Activated CD4-positive, alpha-beta T cell treated with anti-CD3 and anti-CD28 coated beads, Interleukin-2, amount 10 ng/mL, durations not matched to agents 7 days and 5 days (primary cell): ENCODE measurements at regions not wholly inside any gene's neighbourhood (a gene's known extent, or its start where the extent isn't known, plus 50 kb on each side); places are given as distances from the start of the nearest gene placed in this dataset.
"Not testable (repeated sequence)": the region's sequence is repeated elsewhere in the genome, so short reads cannot be mapped to it uniquely, and the experiment has no call there.

Source experiments
- CTCF ChIA-PET: fragments of 350-600 bp; sonication (Branson Sonifier 250); formaldehyde crosslinking; loops from one replicate; lab custom pipeline; 2021; ENCODE audit warnings: antibody characterized with exemption; lab: Charles Lee
- POLR2A ChIA-PET: fragments of 350-600 bp; sonication (Branson Sonifier 250); formaldehyde crosslinking; loops from one replicate; lab custom pipeline; 2021; ENCODE audit warnings: antibody characterized with exemption; lab: Charles Lee
- DNase-seq: peaks from one replicate; pipeline ENCODE4 v3.0.0-alpha.2; 2020
- H3K27ac Mint-ChIP-seq: one replicate; pipeline ENCODE4 v1.8.0; 2021; ENCODE audit warnings: mild to moderate bottlenecking, moderate library complexity, mixed read lengths
- H3K27me3 Mint-ChIP-seq: one replicate; pipeline ENCODE4 v1.8.0; 2021; ENCODE audit warnings: mixed read lengths
- H3K36me3 Mint-ChIP-seq: one replicate; pipeline ENCODE4 v1.8.0; 2021; ENCODE audit warnings: low read depth, mixed read lengths
- H3K4me1 Mint-ChIP-seq: one replicate; pipeline ENCODE4 v1.8.0; 2021; ENCODE audit warnings: mixed read lengths
- H3K4me3 Mint-ChIP-seq: one replicate; pipeline ENCODE4 v1.8.0; 2021; ENCODE audit warnings: mild to moderate bottlenecking, moderate library complexity, mixed read lengths
- H3K9me3 Mint-ChIP-seq: one replicate; pipeline ENCODE4 v1.8.0; 2021; ENCODE audit warnings: mixed read lengths

- POLR2A ChIA-PET, result no interaction called here
- no peaks in the 10 kb centered on the region for H3K36me3 Mint-ChIP-seq
- H3K27me3 Mint-ChIP-seq, result no peaks in the 10 kb centered on the region
- H3K4me1 Mint-ChIP-seq, result peaks cover 11% of the 10 kb centered on the region
- H3K9me3 Mint-ChIP-seq, result peaks cover 12% of the 10 kb centered on the region
- DNase-seq, result no peak
- CTCF ChIA-PET, result no interaction called here
- H3K4me3 Mint-ChIP-seq, result no peak overlapping the region
- H3K27ac Mint-ChIP-seq, result no peak overlapping the region
Observed at GRCh38 chr6:14241255-14242070, 123.9 kb downstream of the CD83 start.

- H3K27ac Mint-ChIP-seq, H3K27me3 Mint-ChIP-seq, H3K4me3 Mint-ChIP-seq, H3K36me3 Mint-ChIP-seq, POLR2A ChIA-PET, CTCF ChIA-PET, DNase-seq: not testable (repeated sequence)
- H3K4me1 Mint-ChIP-seq, result peaks cover 11% of the 10 kb centered on the region
- peaks cover 12% of the 10 kb centered on the region for H3K9me3 Mint-ChIP-seq
Observed at GRCh38 chr6:14242912-14243311, 125.3 kb downstream of the CD83 start.

GRCh38 chr6:14243597-14243996 is 126.0 kb downstream of the CD83 start:
- H3K4me3 Mint-ChIP-seq, result no peak overlapping the region
- ChIA-PET POLR2A (no interaction called here), CTCF (no interaction called here)
- H3K27ac Mint-ChIP-seq, result no peak overlapping the region
- H3K4me1 Mint-ChIP-seq, result peaks cover 11% of the 10 kb centered on the region
- no peaks in the 10 kb centered on the region for H3K36me3 Mint-ChIP-seq
- DNase-seq, result no peak
- H3K27me3 Mint-ChIP-seq, result no peaks in the 10 kb centered on the region
- peaks cover 10% of the 10 kb centered on the region for H3K9me3 Mint-ChIP-seq

- no peak for DNase-seq
- Mint-ChIP-seq H3K27me3 (no peaks in the 10 kb centered on the region), H3K4me3 (no peak overlapping the region), H3K27ac (no peak overlapping the region), H3K9me3 (peaks cover 3% of the 10 kb centered on the region), H3K36me3 (peaks cover 2% of the 10 kb centered on the region), H3K4me1 (no peaks in the 10 kb centered on the region)
- POLR2A ChIA-PET, result no interaction called here
- CTCF ChIA-PET, result interaction anchor here (0.7 kb wide), 1 partner anchor 21 kb away, joined by 3 read pairs; no protein-coding TSS in a partner anchor
Observed at GRCh38 chr6:14246876-14247275, 129.3 kb downstream of the CD83 start.

- POLR2A ChIA-PET, result no interaction called here
- peaks cover 8% of the 10 kb centered on the region for H3K4me1 Mint-ChIP-seq
- no peak overlapping the region for H3K4me3 Mint-ChIP-seq
- H3K36me3 Mint-ChIP-seq, result peaks cover 7% of the 10 kb centered on the region
- H3K27me3 Mint-ChIP-seq, result no peaks in the 10 kb centered on the region
- no peak overlapping the region for H3K27ac Mint-ChIP-seq
- H3K9me3 Mint-ChIP-seq, result peaks cover 3% of the 10 kb centered on the region
- CTCF ChIA-PET, result interaction anchor here (0.5 to 0.6 kb wide), 2 partner anchors 502 to 509 kb away, joined by 3 read pairs; no protein-coding TSS in a partner anchor
- no peak for DNase-seq
Observed at GRCh38 chr6:14250573-14250972, 133.0 kb downstream of the CD83 start.

- peaks cover 7% of the 10 kb centered on the region for H3K36me3 Mint-ChIP-seq
- no peak overlapping the region for H3K27ac Mint-ChIP-seq
- H3K27me3 Mint-ChIP-seq, result no peaks in the 10 kb centered on the region
- peaks cover 3% of the 10 kb centered on the region for H3K9me3 Mint-ChIP-seq
- no peak for DNase-seq
- ChIA-PET POLR2A (interaction anchor here (0.6 kb wide), 1 partner anchor 17 kb away, joined by 3 read pairs; no protein-coding TSS in a partner anchor), CTCF (interaction anchor here (1.1 kb wide), 1 partner anchor 17 kb away, joined by 3 read pairs; no protein-coding TSS in a partner anchor)
- peaks cover 8% of the 10 kb centered on the region for H3K4me1 Mint-ChIP-seq
- no peak overlapping the region for H3K4me3 Mint-ChIP-seq
Observed at GRCh38 chr6:14252271-14252850, 134.8 kb downstream of the CD83 start.

- Mint-ChIP-seq H3K4me1 (peaks cover 8% of the 10 kb centered on the region), H3K4me3 (no peak overlapping the region), H3K36me3 (peaks cover 5% of the 10 kb centered on the region), H3K27ac (peak overlapping the region; percentile 11), H3K27me3 (no peaks in the 10 kb centered on the region), H3K9me3 (peaks cover 3% of the 10 kb centered on the region)
- CTCF ChIA-PET, result interaction anchor here (1.1 kb wide), 1 partner anchor 20 kb away, joined by 3 read pairs; no protein-coding TSS in a partner anchor
- DNase-seq, result no peak
- POLR2A ChIA-PET, result no interaction called here
Observed at GRCh38 chr6:14254505-14254904, 136.9 kb downstream of the CD83 start.

- POLR2A ChIA-PET, result no interaction called here
- H3K4me1 Mint-ChIP-seq, result peaks cover 8% of the 10 kb centered on the region
- peaks cover 3% of the 10 kb centered on the region for H3K9me3 Mint-ChIP-seq
- H3K27me3 Mint-ChIP-seq, result no peaks in the 10 kb centered on the region
- CTCF ChIA-PET, result interaction anchor here (0.9 kb wide), 1 partner anchor 20 kb away, joined by 4 read pairs; no protein-coding TSS in a partner anchor
- no peak for DNase-seq
- H3K36me3 Mint-ChIP-seq, result peaks cover 5% of the 10 kb centered on the region
- no peak overlapping the region for H3K27ac Mint-ChIP-seq
- no peak overlapping the region for H3K4me3 Mint-ChIP-seq
Observed at GRCh38 chr6:14255916-14256315, 138.3 kb downstream of the CD83 start.

GRCh38 chr6:14258117-14258516 is 140.5 kb downstream of the CD83 start:
- CTCF ChIA-PET, result no interaction called here
- Mint-ChIP-seq H3K4me3 (no peak overlapping the region), H3K27ac (no peak overlapping the region), H3K4me1 (peaks cover 8% of the 10 kb centered on the region), H3K9me3 (peaks cover 5% of the 10 kb centered on the region), H3K27me3 (no peaks in the 10 kb centered on the region), H3K36me3 (peaks cover 5% of the 10 kb centered on the region)
- no peak for DNase-seq
- POLR2A ChIA-PET, result no interaction called here

- Mint-ChIP-seq H3K4me3 (no peak overlapping the region), H3K4me1 (peaks cover 8% of the 10 kb centered on the region), H3K9me3 (peaks cover 8% of the 10 kb centered on the region), H3K36me3 (peaks cover 5% of the 10 kb centered on the region), H3K27ac (no peak overlapping the region), H3K27me3 (no peaks in the 10 kb centered on the region)
- CTCF ChIA-PET, result no interaction called here
- DNase-seq, result no peak
- POLR2A ChIA-PET, result no interaction called here
Observed at GRCh38 chr6:14258695-14259593, 141.4 kb downstream of the CD83 start.

- POLR2A ChIA-PET, result no interaction called here
- CTCF ChIA-PET, result interaction anchor here (0.7 kb wide), 1 partner anchor 22 kb away, joined by 3 read pairs; no protein-coding TSS in a partner anchor
Observed at GRCh38 chr6:14259594-14260152, 142.1 kb downstream of the CD83 start.

GRCh38 chr6:14260839-14261238 is 143.3 kb downstream of the CD83 start:
- Mint-ChIP-seq H3K4me3 (no peak overlapping the region), H3K36me3 (peaks cover 2% of the 10 kb centered on the region), H3K27me3 (no peaks in the 10 kb centered on the region), H3K27ac (no peak overlapping the region), H3K9me3 (peaks cover 13% of the 10 kb centered on the region), H3K4me1 (peaks cover 8% of the 10 kb centered on the region)
- ChIA-PET POLR2A (no interaction called here), CTCF (no interaction called here)
- DNase-seq, result no peak

More at GRCh38 chr6:14259594-14260152, 142.1 kb downstream of the CD83 start:
- Mint-ChIP-seq H3K4me1 (peaks cover 2% of the 10 kb centered on the region), H3K27ac (no peak overlapping the region), H3K36me3 (peaks cover 2% of the 10 kb centered on the region), H3K9me3 (peaks cover 13% of the 10 kb centered on the region), H3K27me3 (no peaks in the 10 kb centered on the region), H3K4me3 (no peak overlapping the region)
- no peak for DNase-seq
